Trophoblast cell (in vitro differentiated cells and primary cell): ENCODE measurements at regions not wholly inside any gene's neighbourhood (a gene's known extent, or its start where the extent isn't known, plus 50 kb on each side); places are given as distances from the start of the nearest gene placed in this dataset.

ENCODE experiments used
- DNase-seq, 2 donors: peaks; one replicate each; pipeline ENCODE4 v3.0.0-alpha.2; 2016
- H2AFZ ChIP-seq: 2 replicates; pipeline ENCODE4 v1.6.1; 2013; ENCODE audit warnings: low read length, moderate library complexity, mild to moderate bottlenecking; ENCODE audit not compliant: insufficient read depth, poor library complexity
- H2AK5ac ChIP-seq: 2 replicates; pipeline ENCODE4 v1.6.1; 2013; ENCODE audit warnings: mild to moderate bottlenecking, low read length
- H2BK120ac ChIP-seq: 2 replicates; pipeline ENCODE4 v1.6.1; 2013; ENCODE audit warnings: low read length, mild to moderate bottlenecking, moderate library complexity; ENCODE audit not compliant: insufficient read depth, poor library complexity
- H2BK12ac ChIP-seq: 2 replicates; pipeline ENCODE4 v1.6.1; 2013; ENCODE audit warnings: mild to moderate bottlenecking, low read length, moderate library complexity
- H2BK5ac ChIP-seq: 2 replicates; pipeline ENCODE4 v1.6.1; 2013; ENCODE audit warnings: low read length, low read depth, moderate library complexity, mild to moderate bottlenecking; ENCODE audit not compliant: poor library complexity
- H3K14ac ChIP-seq: 2 replicates; pipeline ENCODE4 v1.6.1; 2013; ENCODE audit warnings: mild to moderate bottlenecking, low read length
- H3K18ac ChIP-seq: 2 replicates; pipeline ENCODE4 v1.6.1; 2013; ENCODE audit warnings: mild to moderate bottlenecking, low read length
- H3K23ac ChIP-seq: 2 replicates; pipeline ENCODE4 v1.6.1; 2013; ENCODE audit warnings: low read length
- H3K27ac ChIP-seq: 2 replicates; pipeline ENCODE4 v1.5.1; 2013; ENCODE audit warnings: low read depth, mild to moderate bottlenecking, inconsistent platforms, low read length, moderate library complexity
- H3K27me3 ChIP-seq: 2 replicates; pipeline ENCODE4 v1.6.1; 2013; ENCODE audit warnings: inconsistent platforms, mild to moderate bottlenecking, low read length, moderate library complexity; ENCODE audit not compliant: insufficient read depth
- H3K36me3 ChIP-seq, 2 experiments: 1 replicate in 1 of 2; 2 replicates in 1 of 2; pipeline ENCODE4 v1.6.1; 2013; ENCODE audit warnings: low read length in 2 of 2, mild to moderate bottlenecking in 2 of 2, moderate library complexity in 1 of 2; ENCODE audit not compliant: insufficient read depth in 2 of 2, control insufficient read depth in 1 of 2
- H3K4ac ChIP-seq: 2 replicates; pipeline ENCODE4 v1.6.1; 2013; ENCODE audit warnings: low read depth, mild to moderate bottlenecking, low read length, moderate library complexity
- H3K4me1 ChIP-seq, 2 experiments: 1 replicate in 1 of 2; 2 replicates in 1 of 2; pipeline ENCODE4 v1.6.1; 2013; ENCODE audit warnings: low read length in 2 of 2, mild to moderate bottlenecking in 2 of 2, moderate library complexity in 1 of 2; ENCODE audit not compliant: insufficient read depth in 2 of 2, control insufficient read depth in 1 of 2
- H3K4me2 ChIP-seq: 2 replicates; pipeline ENCODE4 v1.6.1; 2013; ENCODE audit warnings: inconsistent platforms, mild to moderate bottlenecking, low read length, moderate library complexity
- H3K4me3 ChIP-seq: 2 replicates; pipeline ENCODE4 v1.5.1; 2013; ENCODE audit warnings: mild to moderate bottlenecking, low read depth, low read length, inconsistent platforms
- H3K79me1 ChIP-seq: one replicate; pipeline ENCODE4 v1.6.1; 2013; ENCODE audit warnings: low read length
- H3K79me2 ChIP-seq: 2 replicates; pipeline ENCODE4 v1.6.1; 2013; ENCODE audit warnings: low read length, mild to moderate bottlenecking; ENCODE audit not compliant: control insufficient read depth, insufficient read depth, poor library complexity
- H3K9ac ChIP-seq: 2 replicates; pipeline ENCODE4 v1.6.1; 2013; ENCODE audit warnings: mild to moderate bottlenecking, low read length
- H3K9me3 ChIP-seq: 2 replicates; pipeline ENCODE4 v1.6.1; 2013; ENCODE audit warnings: low read depth, mild to moderate bottlenecking, control low read depth, inconsistent platforms, low read length; ENCODE audit not compliant: insufficient read depth
- H4K12ac ChIP-seq: 2 replicates; pipeline ENCODE4 v1.6.1; 2013; ENCODE audit warnings: low read depth, mild to moderate bottlenecking, low read length, moderate library complexity
- H4K8ac ChIP-seq: 2 replicates; pipeline ENCODE4 v1.6.1; 2013; ENCODE audit warnings: low read depth, mild to moderate bottlenecking, low read length, moderate library complexity
- H4K91ac ChIP-seq: one replicate; pipeline ENCODE4 v1.6.1; 2013; ENCODE audit warnings: low read depth, mild to moderate bottlenecking, low read length, moderate library complexity
- WGBS: extraction: QIAGEN DNeasy Blood & Tissue Kit; methylation state at CpG from one replicate; pipeline ENCODE4 v1.1.7; 2013; ENCODE audit warnings: missing lambda C conversion rate; ENCODE audit not compliant: insufficient read length, insufficient coverage; ENCODE audit errors: extremely low coverage; 5-methylcytosine and 5-hydroxymethylcytosine counted together

GRCh38 chr4:81665045-81665444 is 193.3 kb upstream of the RASGEF1B start:
- H2AFZ ChIP-seq = no peak overlapping the region
- H3K4me3 ChIP-seq = no peak overlapping the region
- no peak overlapping the region for H3K14ac ChIP-seq
- H3K23ac ChIP-seq = no peak overlapping the region
- no peak overlapping the region for H3K27ac ChIP-seq
- peaks cover 0 to 1% of the 10 kb centered on the region in 2 experiments for H3K4me1 ChIP-seq
- no peak overlapping the region for H4K91ac ChIP-seq
- H3K9ac ChIP-seq = no peak overlapping the region
- no peak overlapping the region for H4K12ac ChIP-seq
- no peak overlapping the region for H3K4ac ChIP-seq
- no peak overlapping the region for H2AK5ac ChIP-seq
- H3K79me1 ChIP-seq = no peaks in the 10 kb centered on the region
- H2BK12ac ChIP-seq = no peak overlapping the region
- no peak overlapping the region for H3K4me2 ChIP-seq
- H3K36me3 ChIP-seq = no peaks in the 10 kb centered on the region
- no peaks in the 10 kb centered on the region for H3K9me3 ChIP-seq
- no peak overlapping the region for H3K18ac ChIP-seq
- no peak overlapping the region for H2BK120ac ChIP-seq
- no peak overlapping the region for H4K8ac ChIP-seq
- H3K27me3 ChIP-seq = no peaks in the 10 kb centered on the region
- no peaks in the 10 kb centered on the region for H3K79me2 ChIP-seq
- no peak for DNase-seq
- H2BK5ac ChIP-seq = no peak overlapping the region

GRCh38 chr4:81664079-81664478 is 192.4 kb upstream of the RASGEF1B start:
- no peaks in the 10 kb centered on the region for H3K79me1 ChIP-seq
- H4K12ac ChIP-seq = no peak overlapping the region
- H3K18ac ChIP-seq = no peak overlapping the region
- no peak overlapping the region for H3K14ac ChIP-seq
- peaks cover 0 to 1% of the 10 kb centered on the region in 2 experiments for H3K4me1 ChIP-seq
- no peak overlapping the region for H4K8ac ChIP-seq
- no peak overlapping the region for H2BK5ac ChIP-seq
- DNase-seq = peak; percentile 3 to 83
- no peaks in the 10 kb centered on the region for H3K36me3 ChIP-seq
- no peaks in the 10 kb centered on the region for H3K27me3 ChIP-seq
- H3K9me3 ChIP-seq = no peaks in the 10 kb centered on the region
- H3K4ac ChIP-seq = no peak overlapping the region
- H3K79me2 ChIP-seq = no peaks in the 10 kb centered on the region
- no peak overlapping the region for H2BK12ac ChIP-seq
- H4K91ac ChIP-seq = no peak overlapping the region
- H3K4me2 ChIP-seq = no peak overlapping the region
- H2AK5ac ChIP-seq = no peak overlapping the region
- H3K4me3 ChIP-seq = no peak overlapping the region
- H3K23ac ChIP-seq = no peak overlapping the region
- WGBS = no CpG with 5 or more reads among the region's 4 CpGs
- H2AFZ ChIP-seq = no peak overlapping the region
- H2BK120ac ChIP-seq = no peak overlapping the region
- no peak overlapping the region for H3K9ac ChIP-seq
- H3K27ac ChIP-seq = no peak overlapping the region

GRCh38 chr4:81663368-81663767 is 191.7 kb upstream of the RASGEF1B start:
- Histone ChIP-seq H4K12ac (no peak overlapping the region), H2BK120ac (no peak overlapping the region), H3K9me3 (no peaks in the 10 kb centered on the region), H3K79me1 (no peaks in the 10 kb centered on the region), H3K27ac (no peak overlapping the region), H3K4me3 (no peak overlapping the region), H4K91ac (no peak overlapping the region), H3K4me2 (no peak overlapping the region), H2BK5ac (no peak overlapping the region), H3K79me2 (no peaks in the 10 kb centered on the region), H2BK12ac (no peak overlapping the region), H2AK5ac (no peak overlapping the region), H4K8ac (no peak overlapping the region), H3K23ac (no peak overlapping the region), H3K4me1 (peaks cover 0 to 1% of the 10 kb centered on the region in 2 experiments), H3K4ac (no peak overlapping the region), H2AFZ (no peak overlapping the region), H3K36me3 (no peaks in the 10 kb centered on the region), H3K27me3 (no peaks in the 10 kb centered on the region), H3K9ac (no peak overlapping the region), H3K18ac (no peak overlapping the region), H3K14ac (no peak overlapping the region)
- no peak for DNase-seq
- WGBS = no CpG with 5 or more reads among the region's 2 CpGs

GRCh38 chr4:81659051-81659450 is 187.3 kb upstream of the RASGEF1B start:
- Histone ChIP-seq H3K23ac (no peak overlapping the region), H3K4ac (no peak overlapping the region), H2AK5ac (no peak overlapping the region), H3K36me3 (no peaks in the 10 kb centered on the region), H3K79me2 (no peaks in the 10 kb centered on the region), H3K18ac (no peak overlapping the region), H2BK12ac (no peak overlapping the region), H3K79me1 (no peaks in the 10 kb centered on the region), H3K14ac (no peak overlapping the region), H4K12ac (no peak overlapping the region), H2AFZ (no peak overlapping the region), H2BK5ac (no peak overlapping the region), H4K8ac (no peak overlapping the region), H3K4me1 (peaks cover 0 to 1% of the 10 kb centered on the region in 2 experiments), H4K91ac (no peak overlapping the region), H2BK120ac (no peak overlapping the region), H3K4me3 (no peak overlapping the region), H3K4me2 (no peak overlapping the region), H3K27ac (no peak overlapping the region), H3K9me3 (no peaks in the 10 kb centered on the region), H3K27me3 (no peaks in the 10 kb centered on the region), H3K9ac (no peak overlapping the region)
- no peak for DNase-seq
